ENCODE measurements at regions not wholly inside any gene's neighbourhood (a gene's known extent, or its start where the extent isn't known, plus 50 kb on each side); places are given as distances from the start of the nearest gene placed in this dataset.
"Not testable (repeated sequence)": the region's sequence is repeated elsewhere in the genome, so short reads cannot be mapped to it uniquely, and the experiment has no call there.

DNA sequence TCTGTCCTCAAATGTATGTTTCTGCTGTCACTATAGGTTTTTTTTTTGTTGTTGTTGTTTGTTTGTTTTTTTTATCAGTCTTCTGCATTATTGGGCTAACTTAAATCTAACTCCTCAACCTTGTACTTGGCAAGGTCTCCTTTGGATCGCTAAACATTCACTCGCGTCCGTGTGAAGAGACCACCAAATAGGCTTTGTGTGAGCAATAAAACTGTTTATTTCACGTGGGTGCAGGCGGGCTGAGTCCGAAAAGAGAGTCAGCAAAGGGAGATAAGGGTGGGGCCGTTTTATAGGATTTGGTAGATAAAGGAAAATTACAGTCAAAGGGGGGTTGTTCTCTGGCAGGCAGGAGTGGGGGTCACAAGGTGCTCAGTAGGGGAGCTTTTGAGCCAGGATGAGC lies 845.6 kb upstream of the ANO3 start:
- TF ChIP-seq YY1 (IDR thresholded peaks at IDR 0.05; ENCODE audit: insufficient read depth, insufficient read length); SUZ12 (IDR thresholded peaks at IDR 0.05; ENCODE audit: extremely low read depth, insufficient read depth, insufficient read length): not testable (repeated sequence)

Data from NT2/D1 (cell line).